Central memory CD8-positive, alpha-beta T cell (primary cell): ENCODE measurements at regions not wholly inside any gene's neighbourhood (a gene's known extent, or its start where the extent isn't known, plus 50 kb on each side); places are given as distances from the start of the nearest gene placed in this dataset.

Source experiments
- ATAC-seq: fragments of 150-1000 bp; cut with Tn5 transposase; replicated peaks from 2 replicates; pipeline ENCODE4 v1.10.0; 2022; ENCODE audit warnings: mild to moderate bottlenecking, moderate FRiP score, moderate number of reproducible peaks; ENCODE audit not compliant: poor library complexity, severe bottlenecking; ENCODE audit errors: extremely low read depth
- DNase-seq, 2 donors: peaks; one replicate each; pipeline ENCODE4 v3.0.0; 2021; ENCODE audit warnings: low spot score in 2 of 2
- H3K27ac Mint-ChIP-seq: one replicate; pipeline ENCODE4 v1.8.0; 2022; ENCODE audit warnings: low read depth, mild to moderate bottlenecking, moderate library complexity, mixed read lengths
- H3K27me3 Mint-ChIP-seq: one replicate; pipeline ENCODE4 v1.8.0; 2022; ENCODE audit warnings: mixed read lengths
- H3K36me3 Mint-ChIP-seq: one replicate; pipeline ENCODE4 v1.8.0; 2022; ENCODE audit warnings: mild to moderate bottlenecking, moderate library complexity, mixed read lengths; ENCODE audit not compliant: insufficient read depth
- H3K4me1 Mint-ChIP-seq: one replicate; pipeline ENCODE4 v1.8.0; 2022; ENCODE audit warnings: mixed read lengths
- H3K4me3 Mint-ChIP-seq: one replicate; pipeline ENCODE4 v1.8.0; 2022; ENCODE audit warnings: mild to moderate bottlenecking, moderate library complexity, mixed read lengths
- H3K9me3 Mint-ChIP-seq: one replicate; pipeline ENCODE4 v1.8.0; 2022; ENCODE audit warnings: mixed read lengths

- no peak for DNase-seq
- H3K4me1 Mint-ChIP-seq = no peaks in the 10 kb centered on the region
- H3K4me3 Mint-ChIP-seq = no peak overlapping the region
- peaks cover 10% of the 10 kb centered on the region for H3K9me3 Mint-ChIP-seq
- ATAC-seq = no peak
- no peaks in the 10 kb centered on the region for H3K36me3 Mint-ChIP-seq
- no peaks in the 10 kb centered on the region for H3K27me3 Mint-ChIP-seq
- no peak overlapping the region for H3K27ac Mint-ChIP-seq
Observed at GRCh38 chr5:103907001-103907400, 344.4 kb upstream of the NUDT12 start.

GRCh38 chr5:103904651-103905050 is 342.1 kb upstream of the NUDT12 start:
- DNase-seq (no peak), ATAC-seq (no peak)
- Mint-ChIP-seq H3K4me3 (no peak overlapping the region), H3K4me1 (no peaks in the 10 kb centered on the region), H3K36me3 (no peaks in the 10 kb centered on the region), H3K9me3 (peaks cover 17% of the 10 kb centered on the region), H3K27ac (no peak overlapping the region), H3K27me3 (no peaks in the 10 kb centered on the region)

- Mint-ChIP-seq H3K27ac (no peak overlapping the region), H3K27me3 (no peaks in the 10 kb centered on the region), H3K36me3 (no peaks in the 10 kb centered on the region), H3K9me3 (peaks cover 28% of the 10 kb centered on the region), H3K4me3 (no peak overlapping the region), H3K4me1 (no peaks in the 10 kb centered on the region)
- ATAC-seq (no peak), DNase-seq (no peak)
Observed at GRCh38 chr5:103902893-103903292, 340.3 kb upstream of the NUDT12 start.

- ATAC-seq (no peak), DNase-seq (no peak)
- no peak overlapping the region for H3K4me3 Mint-ChIP-seq
- H3K4me1 Mint-ChIP-seq = no peaks in the 10 kb centered on the region
- H3K36me3 Mint-ChIP-seq = no peaks in the 10 kb centered on the region
- H3K27ac Mint-ChIP-seq = no peak overlapping the region
- H3K9me3 Mint-ChIP-seq = peaks cover 30% of the 10 kb centered on the region
- H3K27me3 Mint-ChIP-seq = no peaks in the 10 kb centered on the region
Observed at GRCh38 chr5:103901885-103902284, 339.3 kb upstream of the NUDT12 start.

GRCh38 chr5:103896593-103896992 is 334.0 kb upstream of the NUDT12 start:
- ATAC-seq = no peak
- no peaks in the 10 kb centered on the region for H3K4me1 Mint-ChIP-seq
- no peak for DNase-seq
- peaks cover 20% of the 10 kb centered on the region for H3K9me3 Mint-ChIP-seq
- H3K27ac Mint-ChIP-seq = no peak overlapping the region
- H3K4me3 Mint-ChIP-seq = no peak overlapping the region
- no peaks in the 10 kb centered on the region for H3K36me3 Mint-ChIP-seq
- H3K27me3 Mint-ChIP-seq = no peaks in the 10 kb centered on the region

GRCh38 chr5:103895738-103896137 is 333.1 kb upstream of the NUDT12 start:
- no peak for ATAC-seq
- no peak for DNase-seq
- Mint-ChIP-seq H3K9me3 (peaks cover 13% of the 10 kb centered on the region), H3K36me3 (no peaks in the 10 kb centered on the region), H3K4me1 (no peaks in the 10 kb centered on the region), H3K27me3 (no peaks in the 10 kb centered on the region), H3K4me3 (no peak overlapping the region), H3K27ac (no peak overlapping the region)

- Mint-ChIP-seq H3K27ac (no peak overlapping the region), H3K4me1 (no peaks in the 10 kb centered on the region), H3K9me3 (peaks cover 13% of the 10 kb centered on the region), H3K4me3 (no peak overlapping the region), H3K36me3 (no peaks in the 10 kb centered on the region), H3K27me3 (no peaks in the 10 kb centered on the region)
- no peak for ATAC-seq
- no peak for DNase-seq
Observed at GRCh38 chr5:103894882-103895281, 332.3 kb upstream of the NUDT12 start.

GRCh38 chr5:103891151-103891550 is 328.6 kb upstream of the NUDT12 start:
- no peak overlapping the region for H3K27ac Mint-ChIP-seq
- no peak for DNase-seq

GRCh38 chr5:103890313-103890712 is 327.7 kb upstream of the NUDT12 start:
- DNase-seq (no peak), ATAC-seq (no peak)
- Mint-ChIP-seq H3K4me3 (no peak overlapping the region), H3K27ac (no peak overlapping the region), H3K4me1 (no peaks in the 10 kb centered on the region), H3K36me3 (no peaks in the 10 kb centered on the region), H3K27me3 (no peaks in the 10 kb centered on the region), H3K9me3 (peaks cover 6% of the 10 kb centered on the region)

More at GRCh38 chr5:103891151-103891550, 328.6 kb upstream of the NUDT12 start:
- Mint-ChIP-seq H3K4me1 (no peaks in the 10 kb centered on the region), H3K9me3 (peaks cover 6% of the 10 kb centered on the region), H3K36me3 (no peaks in the 10 kb centered on the region), H3K27me3 (no peaks in the 10 kb centered on the region), H3K4me3 (no peak overlapping the region)
- ATAC-seq = no peak

- H3K36me3 Mint-ChIP-seq = no peaks in the 10 kb centered on the region
- H3K4me3 Mint-ChIP-seq = no peak overlapping the region
- no peaks in the 10 kb centered on the region for H3K4me1 Mint-ChIP-seq
- H3K9me3 Mint-ChIP-seq = peaks cover 6% of the 10 kb centered on the region
- ATAC-seq (no peak), DNase-seq (no peak)
- H3K27me3 Mint-ChIP-seq = no peaks in the 10 kb centered on the region
- no peak overlapping the region for H3K27ac Mint-ChIP-seq
Observed at GRCh38 chr5:103889500-103890209, 327.1 kb upstream of the NUDT12 start.

GRCh38 chr5:103886826-103887225 is 324.2 kb upstream of the NUDT12 start:
- Mint-ChIP-seq H3K4me1 (no peaks in the 10 kb centered on the region), H3K27me3 (no peaks in the 10 kb centered on the region), H3K36me3 (no peaks in the 10 kb centered on the region), H3K27ac (no peak overlapping the region), H3K4me3 (no peak overlapping the region), H3K9me3 (peaks cover 6% of the 10 kb centered on the region)
- DNase-seq = no peak
- ATAC-seq = no peak

- Mint-ChIP-seq H3K27ac (no peak overlapping the region), H3K4me1 (no peaks in the 10 kb centered on the region), H3K4me3 (no peak overlapping the region), H3K36me3 (no peaks in the 10 kb centered on the region), H3K27me3 (no peaks in the 10 kb centered on the region), H3K9me3 (peaks cover 6% of the 10 kb centered on the region)
- DNase-seq (no peak), ATAC-seq (no peak)
Observed at GRCh38 chr5:103883143-103883542, 320.6 kb upstream of the NUDT12 start.

GRCh38 chr5:103881560-103881959 is 319.0 kb upstream of the NUDT12 start:
- DNase-seq (no peak), ATAC-seq (no peak)
- H3K4me1 Mint-ChIP-seq = no peaks in the 10 kb centered on the region
- H3K36me3 Mint-ChIP-seq = no peaks in the 10 kb centered on the region
- H3K27ac Mint-ChIP-seq = no peak overlapping the region
- no peak overlapping the region for H3K4me3 Mint-ChIP-seq
- H3K27me3 Mint-ChIP-seq = no peaks in the 10 kb centered on the region
- H3K9me3 Mint-ChIP-seq = peaks cover 2% of the 10 kb centered on the region
